Hepatocyte (in vitro differentiated cells): ENCODE measurements at regions not wholly inside any gene's neighbourhood (a gene's known extent, or its start where the extent isn't known, plus 50 kb on each side); places are given as distances from the start of the nearest gene placed in this dataset.

Experiments
- EZH2 ChIP-seq: fragments of 200-600 bp; sonication (generic); IDR thresholded peaks from 2 replicates; pipeline ENCODE4 v1.6.1; 2016; ENCODE audit warnings: antibody characterized with exemption, mild to moderate bottlenecking, borderline replicate concordance
- TF ChIP-seq, protein P1 (sequence below): fragments of 200-600 bp; sonication (generic); IDR thresholded peaks from 2 replicates; pipeline ENCODE4 v1.5.1; 2016; ENCODE audit warnings: antibody characterized with exemption, mild to moderate bottlenecking; ENCODE audit not compliant: poor library complexity

DNA sequence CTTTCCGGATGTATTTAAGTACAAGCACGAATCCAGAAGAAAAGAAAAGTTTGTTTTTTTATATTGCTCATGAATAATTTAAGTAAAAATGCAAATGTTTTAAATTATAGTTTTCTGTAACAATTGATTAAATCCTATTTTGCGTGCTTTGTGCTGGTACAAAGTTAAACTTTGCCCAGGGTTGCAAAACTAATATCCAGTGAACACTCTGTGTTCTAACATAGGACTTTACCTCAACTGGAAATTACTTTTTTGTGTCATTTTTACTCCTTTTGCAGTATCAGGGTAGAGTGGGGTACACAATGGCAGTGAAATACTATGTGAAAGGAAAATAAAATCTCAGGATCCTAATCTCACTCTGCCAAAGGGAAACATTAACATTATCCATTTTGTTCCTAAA lies 801.4 kb upstream of the MBL2 start:
- TF ChIP-seq EZH2, result no peak
- TF ChIP-seq, protein P1, sequence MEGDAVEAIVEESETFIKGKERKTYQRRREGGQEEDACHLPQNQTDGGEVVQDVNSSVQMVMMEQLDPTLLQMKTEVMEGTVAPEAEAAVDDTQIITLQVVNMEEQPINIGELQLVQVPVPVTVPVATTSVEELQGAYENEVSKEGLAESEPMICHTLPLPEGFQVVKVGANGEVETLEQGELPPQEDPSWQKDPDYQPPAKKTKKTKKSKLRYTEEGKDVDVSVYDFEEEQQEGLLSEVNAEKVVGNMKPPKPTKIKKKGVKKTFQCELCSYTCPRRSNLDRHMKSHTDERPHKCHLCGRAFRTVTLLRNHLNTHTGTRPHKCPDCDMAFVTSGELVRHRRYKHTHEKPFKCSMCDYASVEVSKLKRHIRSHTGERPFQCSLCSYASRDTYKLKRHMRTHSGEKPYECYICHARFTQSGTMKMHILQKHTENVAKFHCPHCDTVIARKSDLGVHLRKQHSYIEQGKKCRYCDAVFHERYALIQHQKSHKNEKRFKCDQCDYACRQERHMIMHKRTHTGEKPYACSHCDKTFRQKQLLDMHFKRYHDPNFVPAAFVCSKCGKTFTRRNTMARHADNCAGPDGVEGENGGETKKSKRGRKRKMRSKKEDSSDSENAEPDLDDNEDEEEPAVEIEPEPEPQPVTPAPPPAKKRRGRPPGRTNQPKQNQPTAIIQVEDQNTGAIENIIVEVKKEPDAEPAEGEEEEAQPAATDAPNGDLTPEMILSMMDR, result no peak
